H9 (cell line): ENCODE measurements at regions not wholly inside any gene's neighbourhood (a gene's known extent, or its start where the extent isn't known, plus 50 kb on each side); places are given as distances from the start of the nearest gene placed in this dataset.

Experiments
- DNase-seq: peaks from one replicate; pipeline ENCODE4 v3.0.0-alpha.2; 2017
- H2AFZ ChIP-seq: one replicate; pipeline ENCODE4 v1.6.1; 2013; ENCODE audit warnings: mild to moderate bottlenecking, low read length, control low read depth, moderate library complexity
- H2AK5ac ChIP-seq: 2 replicates; pipeline ENCODE4 v1.6.1; 2013; ENCODE audit warnings: low read length, control low read depth, mixed read lengths; ENCODE audit not compliant: insufficient read length
- H2BK120ac ChIP-seq: one replicate; pipeline ENCODE4 v1.6.1; 2013; ENCODE audit warnings: low read depth, mild to moderate bottlenecking, low read length, control low read depth, inconsistent platforms; ENCODE audit not compliant: poor library complexity, severe bottlenecking
- H2BK12ac ChIP-seq: 2 replicates; pipeline ENCODE4 v1.6.1; 2013; ENCODE audit warnings: low read length, control low read depth, mixed read lengths, low read depth; ENCODE audit not compliant: insufficient read length
- H2BK15ac ChIP-seq: 2 replicates; pipeline ENCODE4 v1.6.1; 2013; ENCODE audit warnings: low read depth, low read length, control low read depth
- H2BK20ac ChIP-seq: one replicate; pipeline ENCODE4 v1.6.1; 2013; ENCODE audit warnings: low read depth, mild to moderate bottlenecking, low read length, control low read depth, inconsistent platforms; ENCODE audit not compliant: poor library complexity, severe bottlenecking
- H2BK5ac ChIP-seq: 2 replicates; pipeline ENCODE4 v1.6.1; 2013; ENCODE audit warnings: low read length, control low read depth, mixed read lengths; ENCODE audit not compliant: insufficient read length
- H3K14ac ChIP-seq: 2 replicates; pipeline ENCODE4 v1.6.1; 2013; ENCODE audit warnings: low read length, control low read depth; ENCODE audit not compliant: insufficient read depth
- H3K18ac ChIP-seq: 2 replicates; pipeline ENCODE4 v1.6.1; 2013; ENCODE audit warnings: low read depth, mild to moderate bottlenecking, mixed read lengths, low read length, control low read depth; ENCODE audit not compliant: insufficient read length
- H3K23ac ChIP-seq: 2 replicates; pipeline ENCODE4 v1.6.1; 2013; ENCODE audit warnings: low read length, control low read depth, mixed read lengths, low read depth; ENCODE audit not compliant: insufficient read length
- H3K23me2 ChIP-seq: 2 replicates; pipeline ENCODE4 v1.6.1; 2013; ENCODE audit warnings: low read depth, mild to moderate bottlenecking, mixed read lengths, low read length, control low read depth; ENCODE audit not compliant: insufficient read length, poor library complexity, severe bottlenecking
- H3K27ac ChIP-seq: 2 replicates; pipeline ENCODE4 v1.5.1; 2013; ENCODE audit warnings: low read length, control low read depth, mixed read lengths, low read depth; ENCODE audit not compliant: insufficient read length
- H3K27me3 ChIP-seq: 2 replicates; pipeline ENCODE4 v1.6.1; 2013; ENCODE audit warnings: low read length, control low read depth, inconsistent platforms; ENCODE audit not compliant: insufficient read depth
- H3K4ac ChIP-seq: 2 replicates; pipeline ENCODE4 v1.6.1; 2013; ENCODE audit warnings: low read depth, mild to moderate bottlenecking, control low read depth, inconsistent platforms, low read length, moderate library complexity
- H3K4me1 ChIP-seq: 2 replicates; pipeline ENCODE4 v1.6.1; 2013; ENCODE audit warnings: low read length, control low read depth, inconsistent platforms; ENCODE audit not compliant: insufficient read depth
- H3K4me2 ChIP-seq: 2 replicates; pipeline ENCODE4 v1.6.1; 2013; ENCODE audit warnings: low read length, control low read depth, mixed read lengths; ENCODE audit not compliant: insufficient read length, insufficient read depth
- H3K56ac ChIP-seq: 2 replicates; pipeline ENCODE4 v1.6.1; 2013; ENCODE audit warnings: low read depth, mild to moderate bottlenecking, mixed read lengths, low read length, control low read depth; ENCODE audit not compliant: insufficient read length
- H3K79me1 ChIP-seq: 2 replicates; pipeline ENCODE4 v1.6.1; 2013; ENCODE audit warnings: low read depth, mild to moderate bottlenecking, moderate library complexity, low read length, control low read depth, inconsistent platforms; ENCODE audit not compliant: insufficient read depth, poor library complexity, severe bottlenecking
- H3K79me2 ChIP-seq: 2 replicates; pipeline ENCODE4 v1.6.1; 2013; ENCODE audit warnings: low read length, control low read depth, inconsistent platforms; ENCODE audit not compliant: insufficient read depth
- H3K9ac ChIP-seq: 2 replicates; pipeline ENCODE4 v1.6.1; 2013; ENCODE audit warnings: low read length, control low read depth, mixed read lengths; ENCODE audit not compliant: insufficient read length; ENCODE audit errors: extremely low read depth
- H3K9me3 ChIP-seq: one replicate; pipeline ENCODE4 v1.6.1; 2013; ENCODE audit warnings: low read depth, low read length, inconsistent platforms; ENCODE audit not compliant: control insufficient read depth
- H3T11ph ChIP-seq: one replicate; pipeline ENCODE4 v1.6.1; 2013; ENCODE audit warnings: mild to moderate bottlenecking, low read length, control low read depth, inconsistent platforms
- H4K20me1 ChIP-seq: one replicate; pipeline ENCODE4 v1.6.1; 2013; ENCODE audit not compliant: control insufficient read depth, insufficient read length, insufficient read depth
- H4K5ac ChIP-seq: 2 replicates; pipeline ENCODE4 v1.6.1; 2013; ENCODE audit warnings: low read depth, mild to moderate bottlenecking, mixed read lengths, low read length, control low read depth; ENCODE audit not compliant: insufficient read length
- H4K8ac ChIP-seq: replicated peaks from 2 replicates; pipeline ENCODE4 v1.6.1; 2013; ENCODE audit warnings: low read length, control low read depth, mixed read lengths, low read depth; ENCODE audit not compliant: insufficient read length
- H4K91ac ChIP-seq: 2 replicates; pipeline ENCODE4 v1.6.1; 2013; ENCODE audit warnings: low read depth, mild to moderate bottlenecking, moderate library complexity, mixed read lengths, low read length, control low read depth; ENCODE audit not compliant: insufficient read length
- H3K27ac Mint-ChIP-seq, 3 experiments: 2 replicates in 2 of 3; 3 replicates in 1 of 3; pipeline ENCODE4 v1.8.0; 2020 to 2021; ENCODE audit warnings: mixed read lengths in 3 of 3, mild to moderate bottlenecking in 1 of 3, moderate library complexity in 1 of 3
- H3K27me3 Mint-ChIP-seq: 2 replicates; pipeline ENCODE4 v1.8.0; 2021; ENCODE audit warnings: low read depth, mild to moderate bottlenecking, moderate library complexity, mixed read lengths
- H3K36me3 Mint-ChIP-seq, 3 experiments: 2 replicates in 2 of 3; 3 replicates in 1 of 3; pipeline ENCODE4 v1.8.0; 2020 to 2021; ENCODE audit warnings: low read depth in 3 of 3, mixed read lengths in 3 of 3; ENCODE audit not compliant: insufficient read depth in 1 of 3
- H3K4me1 Mint-ChIP-seq, 2 experiments: 2 replicates each; pipeline ENCODE4 v1.8.0; 2020; ENCODE audit warnings: mixed read lengths in 2 of 2
- H3K4me3 Mint-ChIP-seq, 2 experiments: 2 replicates in 1 of 2; 3 replicates in 1 of 2; pipeline ENCODE4 v1.8.0; 2020 to 2021; ENCODE audit warnings: mild to moderate bottlenecking in 2 of 2, mixed read lengths in 2 of 2, moderate library complexity in 1 of 2
- H3K9me3 Mint-ChIP-seq, 2 experiments: 2 replicates in 1 of 2; 3 replicates in 1 of 2; pipeline ENCODE4 v1.8.0; 2020; ENCODE audit warnings: mild to moderate bottlenecking in 2 of 2, mixed read lengths in 2 of 2, moderate library complexity in 1 of 2
- CTCF ChIP-seq: fragments of 200-600 bp; sonication (generic); conservative IDR thresholded peaks from 3 replicates; pipeline ENCODE4 v1.8.0; 2021; ENCODE audit warnings: antibody characterized with exemption, mild to moderate bottlenecking
- WGBS: extraction: QIAGEN DNeasy Blood & Tissue Kit; methylation state at CpG from one replicate; pipeline ENCODE4 v1.1.7; 2013; ENCODE audit warnings: missing lambda C conversion rate, low lambda C conversion rate, mixed read lengths; ENCODE audit not compliant: insufficient read length; ENCODE audit errors: extremely low coverage; 5-methylcytosine and 5-hydroxymethylcytosine counted together

GRCh38 chr17:33816842-33817617, 438.1 kb upstream of the CCL2 start:
- H3K27ac Mint-ChIP-seq: no peak overlapping the region
- H2BK120ac ChIP-seq: no peak overlapping the region
- no peak overlapping the region for H3K27ac ChIP-seq
- TF ChIP-seq CTCF: no peak
- no peaks in the 10 kb centered on the region for H3K36me3 Mint-ChIP-seq
- peaks cover 10 to 15% of the 10 kb centered on the region in 2 experiments for H3K4me1 Mint-ChIP-seq
- no peak overlapping the region for H4K8ac ChIP-seq
- no CpG with 5 or more reads among the region's 9 CpGs for WGBS
- H3K9me3 ChIP-seq: no peaks in the 10 kb centered on the region
- no peak overlapping the region for H2BK5ac ChIP-seq
- no peaks in the 10 kb centered on the region for H3K9me3 Mint-ChIP-seq
- H3K9ac ChIP-seq: no peak overlapping the region
- H3K18ac ChIP-seq: no peak overlapping the region
- no peak overlapping the region for H2AK5ac ChIP-seq
- H2BK15ac ChIP-seq: no peak overlapping the region
- no peaks in the 10 kb centered on the region; the same call in 1 of the 2 replicates for H3K27me3 ChIP-seq
- H3K4me3 Mint-ChIP-seq: no peak overlapping the region
- H3K79me2 ChIP-seq: no peaks in the 10 kb centered on the region
- no peaks in the 10 kb centered on the region for H4K20me1 ChIP-seq
- H4K91ac ChIP-seq: no peak overlapping the region
- H3K4ac ChIP-seq: no peak overlapping the region
- H3K27me3 Mint-ChIP-seq: peaks cover 6% of the 10 kb centered on the region
- no peak overlapping the region for H3K56ac ChIP-seq
- H4K5ac ChIP-seq: no peak overlapping the region
- no peaks in the 10 kb centered on the region for H3K79me1 ChIP-seq
- DNase-seq: no peak
- H3K4me2 ChIP-seq: no peak overlapping the region
- H3K4me1 ChIP-seq: no peaks in the 10 kb centered on the region
- no peak overlapping the region for H3K23ac ChIP-seq
- H3K14ac ChIP-seq: no peak overlapping the region; the same call in 1 of the 2 replicates
- no peak overlapping the region for H2BK20ac ChIP-seq
- H2AFZ ChIP-seq: no peak overlapping the region
- H2BK12ac ChIP-seq: no peak overlapping the region
- no peaks in the 10 kb centered on the region for H3K23me2 ChIP-seq
- H3T11ph ChIP-seq: no peak overlapping the region
